ENCODE measurements at regions not wholly inside any gene's neighbourhood (a gene's known extent, or its start where the extent isn't known, plus 50 kb on each side); places are given as distances from the start of the nearest gene placed in this dataset.

DNA sequence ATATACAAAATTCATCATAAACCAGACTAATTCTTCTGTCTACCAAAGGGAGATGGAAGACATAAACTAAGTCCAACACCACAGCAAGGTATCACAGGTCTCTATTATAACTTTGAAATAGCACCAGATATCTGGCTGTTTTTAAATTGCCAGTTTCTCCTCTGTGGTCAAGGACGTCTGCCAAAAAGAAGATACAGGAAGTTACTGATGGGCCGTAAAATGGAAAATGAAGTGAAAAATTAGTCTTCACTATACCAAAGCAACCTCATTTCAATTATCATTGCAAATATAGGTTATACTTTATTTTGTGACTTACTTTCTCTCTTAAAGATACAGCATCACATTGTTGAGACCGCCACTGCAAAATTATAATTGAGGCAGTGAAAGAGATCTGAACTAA, 225.5 kb downstream of the NDUFS4 start:
- ATAC-seq (no peak), DNase-seq (ENCODE audit: low read depth, low spot score) (no peak)
- no peak overlapping the region for H3K4me3 ChIP-seq (ENCODE audit: low read depth in 2 of 2, low read length in 2 of 2)
- no peaks in the 10 kb centered on the region for H3K36me3 ChIP-seq (ENCODE audit: control insufficient read depth, insufficient read depth, low read length)
- no TSS peak for BruUV-seq (replicated peaks)
- in situ Hi-C loops (cut with HindIII; ENCODE audit: low pct_unique_long_range_greater_than_20kb, low sequenced_read_pairs) (no loop called here), intact Hi-C loops (cut with micrococcal nuclease; ENCODE audit: unreplicated experiment) (no loop called here)
- H3K27me3 ChIP-seq (ENCODE audit: control insufficient read depth, insufficient read depth, low read length), result no peaks in the 10 kb centered on the region; the same call in 1 of the 2 replicates
- TF ChIP-seq POLR2AphosphoS5 (IDR thresholded peaks at IDR 0.05; ENCODE audit: low read depth, low read length) (no peak), SIN3A (IDR thresholded peaks at IDR 0.05; ENCODE audit: borderline replicate concordance, insufficient read depth, low read depth, low read length) (no peak), TCF7L2 (IDR thresholded peaks at IDR 0.05; ENCODE audit: low read depth, low read length) (no peak)
- TF ChIP-seq, protein P1, sequence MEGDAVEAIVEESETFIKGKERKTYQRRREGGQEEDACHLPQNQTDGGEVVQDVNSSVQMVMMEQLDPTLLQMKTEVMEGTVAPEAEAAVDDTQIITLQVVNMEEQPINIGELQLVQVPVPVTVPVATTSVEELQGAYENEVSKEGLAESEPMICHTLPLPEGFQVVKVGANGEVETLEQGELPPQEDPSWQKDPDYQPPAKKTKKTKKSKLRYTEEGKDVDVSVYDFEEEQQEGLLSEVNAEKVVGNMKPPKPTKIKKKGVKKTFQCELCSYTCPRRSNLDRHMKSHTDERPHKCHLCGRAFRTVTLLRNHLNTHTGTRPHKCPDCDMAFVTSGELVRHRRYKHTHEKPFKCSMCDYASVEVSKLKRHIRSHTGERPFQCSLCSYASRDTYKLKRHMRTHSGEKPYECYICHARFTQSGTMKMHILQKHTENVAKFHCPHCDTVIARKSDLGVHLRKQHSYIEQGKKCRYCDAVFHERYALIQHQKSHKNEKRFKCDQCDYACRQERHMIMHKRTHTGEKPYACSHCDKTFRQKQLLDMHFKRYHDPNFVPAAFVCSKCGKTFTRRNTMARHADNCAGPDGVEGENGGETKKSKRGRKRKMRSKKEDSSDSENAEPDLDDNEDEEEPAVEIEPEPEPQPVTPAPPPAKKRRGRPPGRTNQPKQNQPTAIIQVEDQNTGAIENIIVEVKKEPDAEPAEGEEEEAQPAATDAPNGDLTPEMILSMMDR (IDR thresholded peaks at IDR 0.05), result no peak
- TF ChIP-seq, protein P2, sequence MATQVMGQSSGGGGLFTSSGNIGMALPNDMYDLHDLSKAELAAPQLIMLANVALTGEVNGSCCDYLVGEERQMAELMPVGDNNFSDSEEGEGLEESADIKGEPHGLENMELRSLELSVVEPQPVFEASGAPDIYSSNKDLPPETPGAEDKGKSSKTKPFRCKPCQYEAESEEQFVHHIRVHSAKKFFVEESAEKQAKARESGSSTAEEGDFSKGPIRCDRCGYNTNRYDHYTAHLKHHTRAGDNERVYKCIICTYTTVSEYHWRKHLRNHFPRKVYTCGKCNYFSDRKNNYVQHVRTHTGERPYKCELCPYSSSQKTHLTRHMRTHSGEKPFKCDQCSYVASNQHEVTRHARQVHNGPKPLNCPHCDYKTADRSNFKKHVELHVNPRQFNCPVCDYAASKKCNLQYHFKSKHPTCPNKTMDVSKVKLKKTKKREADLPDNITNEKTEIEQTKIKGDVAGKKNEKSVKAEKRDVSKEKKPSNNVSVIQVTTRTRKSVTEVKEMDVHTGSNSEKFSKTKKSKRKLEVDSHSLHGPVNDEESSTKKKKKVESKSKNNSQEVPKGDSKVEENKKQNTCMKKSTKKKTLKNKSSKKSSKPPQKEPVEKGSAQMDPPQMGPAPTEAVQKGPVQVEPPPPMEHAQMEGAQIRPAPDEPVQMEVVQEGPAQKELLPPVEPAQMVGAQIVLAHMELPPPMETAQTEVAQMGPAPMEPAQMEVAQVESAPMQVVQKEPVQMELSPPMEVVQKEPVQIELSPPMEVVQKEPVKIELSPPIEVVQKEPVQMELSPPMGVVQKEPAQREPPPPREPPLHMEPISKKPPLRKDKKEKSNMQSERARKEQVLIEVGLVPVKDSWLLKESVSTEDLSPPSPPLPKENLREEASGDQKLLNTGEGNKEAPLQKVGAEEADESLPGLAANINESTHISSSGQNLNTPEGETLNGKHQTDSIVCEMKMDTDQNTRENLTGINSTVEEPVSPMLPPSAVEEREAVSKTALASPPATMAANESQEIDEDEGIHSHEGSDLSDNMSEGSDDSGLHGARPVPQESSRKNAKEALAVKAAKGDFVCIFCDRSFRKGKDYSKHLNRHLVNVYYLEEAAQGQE (IDR thresholded peaks at IDR 0.05; ENCODE audit: insufficient read depth in 1 of 2, low read depth in 2 of 2, low read length in 1 of 2), result no peak
- POLR2A ChIA-PET, result no interaction called here
- H3K27ac ChIP-seq (ENCODE audit: low read length), result no peak overlapping the region
- CTCF ChIA-PET, result no interaction called here
- no peaks in the 10 kb centered on the region for H3K9me3 ChIP-seq (ENCODE audit: control insufficient read depth, insufficient read depth, low read depth, low read length)
- H3K4me1 ChIP-seq (ENCODE audit: control insufficient read depth, insufficient read depth, low read length), result no peaks in the 10 kb centered on the region

DNA sequence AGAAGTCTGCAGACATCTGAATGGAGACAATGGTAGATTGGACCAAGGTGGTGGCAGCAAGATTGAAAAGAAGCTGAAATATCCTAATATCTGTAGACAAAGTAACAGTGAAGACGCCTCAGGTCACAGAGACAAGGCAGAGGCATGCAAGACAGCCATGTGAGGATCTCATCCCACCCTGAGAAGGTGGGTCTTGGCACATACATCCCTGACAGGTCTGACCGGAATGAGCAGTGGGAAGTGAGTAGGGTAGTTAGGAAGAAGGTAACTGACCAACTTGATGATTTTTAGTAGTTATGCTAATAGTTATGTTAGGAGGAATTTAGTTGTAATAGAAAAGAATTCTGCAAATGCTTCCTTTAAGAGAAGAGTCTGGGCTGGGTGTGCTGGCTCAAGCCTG, 229.6 kb downstream of the NDUFS4 start:
- Histone ChIP-seq H3K36me3 (ENCODE audit: control insufficient read depth, insufficient read depth, low read length) (no peaks in the 10 kb centered on the region), H3K4me1 (ENCODE audit: control insufficient read depth, insufficient read depth, low read length) (no peaks in the 10 kb centered on the region), H3K4me3 (ENCODE audit: low read depth in 2 of 2, low read length in 2 of 2) (no peak overlapping the region), H3K27me3 (ENCODE audit: control insufficient read depth, insufficient read depth, low read length) (no peaks in the 10 kb centered on the region; the same call in 1 of the 2 replicates), H3K27ac (ENCODE audit: low read length) (no peak overlapping the region), H3K9me3 (ENCODE audit: control insufficient read depth, insufficient read depth, low read depth, low read length) (no peaks in the 10 kb centered on the region)
- BruUV-seq (replicated peaks), result no TSS peak
- intact Hi-C loops (cut with micrococcal nuclease; ENCODE audit: unreplicated experiment), result no loop called here
- TF ChIP-seq POLR2AphosphoS5 (IDR thresholded peaks at IDR 0.05; ENCODE audit: low read depth, low read length), result no peak
- TF ChIP-seq, protein P2 (IDR thresholded peaks at IDR 0.05; ENCODE audit: insufficient read depth in 1 of 2, low read depth in 2 of 2, low read length in 1 of 2), result no peak
- no peak for TF ChIP-seq SIN3A (IDR thresholded peaks at IDR 0.05; ENCODE audit: borderline replicate concordance, insufficient read depth, low read depth, low read length)
- TF ChIP-seq, protein P1 (IDR thresholded peaks at IDR 0.05), result no peak
- TF ChIP-seq TCF7L2 (IDR thresholded peaks at IDR 0.05; ENCODE audit: low read depth, low read length), result no peak
- ChIA-PET POLR2A (no interaction called here), CTCF (no interaction called here)
- ATAC-seq (no peak), DNase-seq (ENCODE audit: low read depth, low spot score) (no peak)
- in situ Hi-C loops (cut with HindIII; ENCODE audit: low pct_unique_long_range_greater_than_20kb, low sequenced_read_pairs), result no loop called here

Data from Panc1 (cell line).